OCI-LY3 (cell line): ENCODE measurements at regions not wholly inside any gene's neighbourhood (a gene's known extent, or its start where the extent isn't known, plus 50 kb on each side); places are given as distances from the start of the nearest gene placed in this dataset.

Experiments
- EZH2phosphoT487 ChIP-seq: fragments of 200-600 bp; shearing (Covaris generic); IDR thresholded peaks from 2 replicates; pipeline ENCODE4 v1.6.1; 2018; ENCODE audit warnings: antibody characterized with exemption, mixed run types, low read depth
- TF ChIP-seq, protein P1 (sequence below): fragments of 200-600, 300-600 bp; sonication (generic); IDR thresholded peaks from 2 replicates; pipeline ENCODE4 v1.5.1; 2014; ENCODE audit warnings: antibody characterized with exemption, low read length, low read depth

GRCh38 chr9:14439555-14439954, 125.6 kb upstream of the NFIB start:
- TF ChIP-seq, protein P1, sequence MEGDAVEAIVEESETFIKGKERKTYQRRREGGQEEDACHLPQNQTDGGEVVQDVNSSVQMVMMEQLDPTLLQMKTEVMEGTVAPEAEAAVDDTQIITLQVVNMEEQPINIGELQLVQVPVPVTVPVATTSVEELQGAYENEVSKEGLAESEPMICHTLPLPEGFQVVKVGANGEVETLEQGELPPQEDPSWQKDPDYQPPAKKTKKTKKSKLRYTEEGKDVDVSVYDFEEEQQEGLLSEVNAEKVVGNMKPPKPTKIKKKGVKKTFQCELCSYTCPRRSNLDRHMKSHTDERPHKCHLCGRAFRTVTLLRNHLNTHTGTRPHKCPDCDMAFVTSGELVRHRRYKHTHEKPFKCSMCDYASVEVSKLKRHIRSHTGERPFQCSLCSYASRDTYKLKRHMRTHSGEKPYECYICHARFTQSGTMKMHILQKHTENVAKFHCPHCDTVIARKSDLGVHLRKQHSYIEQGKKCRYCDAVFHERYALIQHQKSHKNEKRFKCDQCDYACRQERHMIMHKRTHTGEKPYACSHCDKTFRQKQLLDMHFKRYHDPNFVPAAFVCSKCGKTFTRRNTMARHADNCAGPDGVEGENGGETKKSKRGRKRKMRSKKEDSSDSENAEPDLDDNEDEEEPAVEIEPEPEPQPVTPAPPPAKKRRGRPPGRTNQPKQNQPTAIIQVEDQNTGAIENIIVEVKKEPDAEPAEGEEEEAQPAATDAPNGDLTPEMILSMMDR, result no peak
- no peak for TF ChIP-seq EZH2phosphoT487
